ENCODE measurements at regions not wholly inside any gene's neighbourhood (a gene's known extent, or its start where the extent isn't known, plus 50 kb on each side); places are given as distances from the start of the nearest gene placed in this dataset.

DNA sequence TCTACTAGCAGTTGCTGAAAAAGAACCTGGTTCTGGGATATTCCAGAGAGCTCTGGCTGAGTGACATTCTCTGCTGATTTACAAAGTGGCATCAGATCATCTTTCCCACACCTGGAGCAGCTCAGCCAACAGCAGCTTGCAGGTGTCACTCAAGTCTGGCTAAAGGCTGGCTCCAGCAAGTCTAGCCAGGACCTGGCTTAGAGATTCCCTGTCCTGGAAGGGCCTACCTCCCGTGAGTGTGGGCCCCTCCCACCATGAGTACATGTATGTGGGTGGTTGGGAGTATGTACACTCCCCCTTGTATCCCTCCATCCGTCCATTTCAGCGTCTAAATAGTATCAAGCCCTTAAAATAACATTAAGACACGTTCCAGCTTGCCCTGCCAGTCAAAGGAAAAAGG, 539.3 kb upstream of the ID4 start:
- TF ChIP-seq, protein P1, sequence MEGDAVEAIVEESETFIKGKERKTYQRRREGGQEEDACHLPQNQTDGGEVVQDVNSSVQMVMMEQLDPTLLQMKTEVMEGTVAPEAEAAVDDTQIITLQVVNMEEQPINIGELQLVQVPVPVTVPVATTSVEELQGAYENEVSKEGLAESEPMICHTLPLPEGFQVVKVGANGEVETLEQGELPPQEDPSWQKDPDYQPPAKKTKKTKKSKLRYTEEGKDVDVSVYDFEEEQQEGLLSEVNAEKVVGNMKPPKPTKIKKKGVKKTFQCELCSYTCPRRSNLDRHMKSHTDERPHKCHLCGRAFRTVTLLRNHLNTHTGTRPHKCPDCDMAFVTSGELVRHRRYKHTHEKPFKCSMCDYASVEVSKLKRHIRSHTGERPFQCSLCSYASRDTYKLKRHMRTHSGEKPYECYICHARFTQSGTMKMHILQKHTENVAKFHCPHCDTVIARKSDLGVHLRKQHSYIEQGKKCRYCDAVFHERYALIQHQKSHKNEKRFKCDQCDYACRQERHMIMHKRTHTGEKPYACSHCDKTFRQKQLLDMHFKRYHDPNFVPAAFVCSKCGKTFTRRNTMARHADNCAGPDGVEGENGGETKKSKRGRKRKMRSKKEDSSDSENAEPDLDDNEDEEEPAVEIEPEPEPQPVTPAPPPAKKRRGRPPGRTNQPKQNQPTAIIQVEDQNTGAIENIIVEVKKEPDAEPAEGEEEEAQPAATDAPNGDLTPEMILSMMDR (IDR thresholded peaks at IDR 0.05; ENCODE audit: low read depth, low read length, poor library complexity, severe bottlenecking) = no peak
- TF ChIP-seq EZH2phosphoT487 (IDR thresholded peaks at IDR 0.05; ENCODE audit: borderline replicate concordance, low read length) = no peak
